Left cardiac atrium (tissue), 4 donors: ENCODE measurements at regions not wholly inside any gene's neighbourhood (a gene's known extent, or its start where the extent isn't known, plus 50 kb on each side); places are given as distances from the start of the nearest gene placed in this dataset.
"Not testable (repeated sequence)": the region's sequence is repeated elsewhere in the genome, so short reads cannot be mapped to it uniquely, and the experiment has no call there.

Experiments used
- ATAC-seq, 2 donors: fragments of 200-7000 bp; cut with Tn5 transposase; one replicate each; pipeline ENCODE4 v1.9.1; 2020; ENCODE audit warnings: mild to moderate bottlenecking in 2 of 2, moderate library complexity in 2 of 2
- DNase-seq: peaks from one replicate; pipeline ENCODE4 v3.0.0-alpha.2; 2020
- intact Hi-C, 2 donors: fragments of 100-400 bp; cut with DNase I; formaldehyde crosslinking; loops; one replicate each; pipeline versions ENCODE4 v1.14.1 to v1.15.1; 2022 to 2023
- donor health status: DM: no; HTN: yes; CAD: no.
- donor health status: DM: no; HTN: yes; CAD: no; lungs with severe emphysema.
- donor health status: DM: yes; HTN: yes; CAD: no.
- donor health status: Dilated cardiomyopathy.

GRCh38 chr9:63296848-63297247, 1988.2 kb downstream of the FOXD4L5 start:
- DNase-seq, ATAC-seq, intact Hi-C loops: not testable (repeated sequence)

DNA sequence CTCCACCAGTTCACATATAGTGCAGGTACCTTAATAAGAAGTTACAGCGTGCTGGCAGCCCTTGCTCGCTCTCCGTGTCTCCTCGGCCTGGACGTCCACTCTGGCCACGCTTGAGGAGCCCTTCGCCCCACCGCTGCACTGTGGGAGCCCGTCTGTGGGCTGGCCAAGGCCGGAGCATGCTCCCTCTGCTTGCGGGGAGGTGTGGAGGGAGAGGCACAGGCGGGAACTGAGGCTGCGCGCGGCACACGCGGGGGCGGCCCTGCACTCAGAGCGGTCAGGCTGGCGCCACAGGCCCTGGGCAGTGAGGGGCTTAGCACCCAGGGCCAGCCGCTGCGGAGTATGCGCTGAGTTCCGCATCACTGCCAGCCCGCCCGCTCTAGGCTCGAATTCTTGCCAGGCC, 1988.6 kb downstream of the FOXD4L5 start:
- intact Hi-C loops, ATAC-seq, DNase-seq: not testable (repeated sequence)

DNA sequence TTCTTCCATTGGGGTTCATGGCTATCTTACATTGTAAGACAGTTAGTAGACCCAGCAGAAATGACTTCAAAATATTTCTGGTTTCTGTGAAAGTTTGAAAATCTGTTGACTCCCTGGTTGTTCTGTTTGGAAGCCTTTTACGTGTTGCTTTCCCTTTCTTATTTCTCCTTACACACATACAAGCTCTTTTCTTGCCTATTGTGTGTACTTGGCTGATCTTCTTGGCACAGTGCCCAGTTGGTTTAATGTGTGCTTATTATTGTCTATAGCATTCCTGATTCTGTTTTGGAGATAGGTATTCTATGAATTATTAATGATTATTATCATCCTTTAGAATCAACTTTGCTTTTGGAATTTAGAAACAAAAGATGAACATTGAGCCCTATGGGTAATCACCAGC, 1995.0 kb downstream of the FOXD4L5 start:
- intact Hi-C loops, ATAC-seq, DNase-seq: not testable (repeated sequence)
